ENCODE measurements at regions not wholly inside any gene's neighbourhood (a gene's known extent, or its start where the extent isn't known, plus 50 kb on each side); places are given as distances from the start of the nearest gene placed in this dataset.

DNA sequence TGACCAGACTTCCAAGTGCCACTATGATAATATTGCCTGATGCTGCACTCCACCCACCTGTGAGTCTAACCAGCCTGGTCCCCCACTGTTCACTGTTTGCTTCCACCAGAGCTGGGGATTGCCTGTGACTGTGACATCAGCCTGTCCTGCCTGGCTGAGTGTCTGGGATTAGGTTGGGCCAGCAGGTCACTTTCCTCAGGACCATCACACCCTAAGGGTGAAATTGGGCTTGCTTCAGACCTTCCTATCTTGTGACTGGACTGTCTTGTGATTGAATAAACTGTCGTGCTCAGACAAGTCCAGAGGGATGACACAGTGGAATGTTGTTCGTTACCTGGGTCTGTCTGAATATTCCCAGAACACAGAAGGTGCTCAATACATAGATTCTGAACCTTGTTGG, 87.4 kb upstream of the HK2 start:
- TF ChIP-seq, protein P1, sequence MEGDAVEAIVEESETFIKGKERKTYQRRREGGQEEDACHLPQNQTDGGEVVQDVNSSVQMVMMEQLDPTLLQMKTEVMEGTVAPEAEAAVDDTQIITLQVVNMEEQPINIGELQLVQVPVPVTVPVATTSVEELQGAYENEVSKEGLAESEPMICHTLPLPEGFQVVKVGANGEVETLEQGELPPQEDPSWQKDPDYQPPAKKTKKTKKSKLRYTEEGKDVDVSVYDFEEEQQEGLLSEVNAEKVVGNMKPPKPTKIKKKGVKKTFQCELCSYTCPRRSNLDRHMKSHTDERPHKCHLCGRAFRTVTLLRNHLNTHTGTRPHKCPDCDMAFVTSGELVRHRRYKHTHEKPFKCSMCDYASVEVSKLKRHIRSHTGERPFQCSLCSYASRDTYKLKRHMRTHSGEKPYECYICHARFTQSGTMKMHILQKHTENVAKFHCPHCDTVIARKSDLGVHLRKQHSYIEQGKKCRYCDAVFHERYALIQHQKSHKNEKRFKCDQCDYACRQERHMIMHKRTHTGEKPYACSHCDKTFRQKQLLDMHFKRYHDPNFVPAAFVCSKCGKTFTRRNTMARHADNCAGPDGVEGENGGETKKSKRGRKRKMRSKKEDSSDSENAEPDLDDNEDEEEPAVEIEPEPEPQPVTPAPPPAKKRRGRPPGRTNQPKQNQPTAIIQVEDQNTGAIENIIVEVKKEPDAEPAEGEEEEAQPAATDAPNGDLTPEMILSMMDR (IDR thresholded peaks at IDR 0.05; ENCODE audit: low read depth, low read length): no peak
- DNase-seq (ENCODE audit: extremely low read depth, low read depth): no peak

DNA sequence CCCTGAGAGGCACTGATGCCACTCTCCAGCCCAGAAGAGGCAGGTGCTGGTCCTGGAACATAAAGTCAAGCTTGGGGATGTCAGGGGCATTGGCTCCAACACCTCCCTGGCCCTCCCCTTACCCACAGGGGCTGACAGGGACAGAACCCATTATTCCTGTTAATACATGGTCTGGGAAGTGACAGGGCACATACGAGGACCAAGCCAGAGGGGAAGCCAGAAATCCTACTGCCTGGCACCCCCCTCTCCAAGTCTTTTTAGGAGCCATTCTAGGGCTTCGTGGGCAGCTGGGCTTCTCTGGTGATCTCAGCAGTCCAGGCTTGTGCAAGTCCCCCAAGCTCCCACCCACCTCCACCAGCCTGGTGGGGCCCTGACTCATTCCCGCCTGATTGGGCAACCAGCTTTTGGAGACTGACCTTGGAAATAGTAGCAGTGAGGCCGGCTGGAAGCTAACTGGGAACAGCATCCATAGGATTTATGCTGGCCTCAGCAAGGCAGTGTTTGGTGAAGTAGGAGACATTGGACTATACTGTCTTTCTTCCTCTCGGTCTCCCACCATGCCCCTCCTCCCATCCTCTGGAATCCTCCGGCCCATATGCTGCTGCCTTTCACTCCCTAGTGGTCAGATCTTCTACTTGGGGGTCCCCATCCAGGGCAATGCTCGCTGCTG, 86.4 kb upstream of the HK2 start:
- TF ChIP-seq, protein P1 (IDR thresholded peaks at IDR 0.05; ENCODE audit: low read depth, low read length): no peak; the same call in 1 of the 2 replicates
- peak; percentile 67 for DNase-seq (ENCODE audit: extremely low read depth, low read depth)

DNA sequence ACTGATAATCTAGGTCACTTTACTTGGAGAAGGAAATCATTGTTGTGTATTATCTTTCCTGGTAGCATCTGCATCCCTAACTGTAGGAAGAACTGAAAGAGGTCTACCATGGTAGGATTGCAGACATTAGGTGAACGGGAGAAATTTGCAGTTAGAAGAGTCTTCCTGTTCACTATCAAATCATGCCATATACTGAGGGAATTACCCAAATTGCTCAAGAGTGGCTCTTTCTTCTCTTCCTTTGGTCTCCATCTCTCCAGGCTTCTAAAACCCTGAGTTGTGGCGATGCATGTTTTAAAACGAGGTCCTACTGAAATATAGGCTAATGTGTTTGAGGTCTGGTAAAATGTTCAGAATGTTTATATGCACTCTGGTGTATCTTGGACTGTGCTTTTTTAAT, 85.3 kb upstream of the HK2 start:
- DNase-seq (ENCODE audit: extremely low read depth, low read depth): no peak
- TF ChIP-seq, protein P1 (IDR thresholded peaks at IDR 0.05; ENCODE audit: low read depth, low read length): no peak

DNA sequence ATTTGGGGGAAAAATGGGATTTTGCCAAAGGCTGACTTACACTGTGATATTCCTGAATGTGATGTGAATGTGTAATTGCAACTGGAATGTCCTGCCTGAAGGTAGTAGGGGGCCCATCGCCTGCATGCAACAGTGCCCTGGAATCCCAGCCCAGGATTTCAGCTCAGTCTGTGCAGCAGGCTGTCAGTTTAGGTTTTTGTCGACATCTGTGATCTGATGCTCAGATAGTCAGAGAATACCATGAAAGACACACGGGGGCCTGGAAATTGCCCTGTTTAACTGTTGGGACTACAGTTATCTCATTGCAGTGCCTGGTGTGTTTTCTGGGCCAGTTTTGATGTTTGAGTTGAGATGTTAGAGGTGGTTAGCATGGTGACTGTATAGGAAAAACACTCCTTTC, 84.5 kb upstream of the HK2 start:
- TF ChIP-seq, protein P1 (IDR thresholded peaks at IDR 0.05; ENCODE audit: low read depth, low read length): no peak
- no peak for DNase-seq (ENCODE audit: extremely low read depth, low read depth)

DNA sequence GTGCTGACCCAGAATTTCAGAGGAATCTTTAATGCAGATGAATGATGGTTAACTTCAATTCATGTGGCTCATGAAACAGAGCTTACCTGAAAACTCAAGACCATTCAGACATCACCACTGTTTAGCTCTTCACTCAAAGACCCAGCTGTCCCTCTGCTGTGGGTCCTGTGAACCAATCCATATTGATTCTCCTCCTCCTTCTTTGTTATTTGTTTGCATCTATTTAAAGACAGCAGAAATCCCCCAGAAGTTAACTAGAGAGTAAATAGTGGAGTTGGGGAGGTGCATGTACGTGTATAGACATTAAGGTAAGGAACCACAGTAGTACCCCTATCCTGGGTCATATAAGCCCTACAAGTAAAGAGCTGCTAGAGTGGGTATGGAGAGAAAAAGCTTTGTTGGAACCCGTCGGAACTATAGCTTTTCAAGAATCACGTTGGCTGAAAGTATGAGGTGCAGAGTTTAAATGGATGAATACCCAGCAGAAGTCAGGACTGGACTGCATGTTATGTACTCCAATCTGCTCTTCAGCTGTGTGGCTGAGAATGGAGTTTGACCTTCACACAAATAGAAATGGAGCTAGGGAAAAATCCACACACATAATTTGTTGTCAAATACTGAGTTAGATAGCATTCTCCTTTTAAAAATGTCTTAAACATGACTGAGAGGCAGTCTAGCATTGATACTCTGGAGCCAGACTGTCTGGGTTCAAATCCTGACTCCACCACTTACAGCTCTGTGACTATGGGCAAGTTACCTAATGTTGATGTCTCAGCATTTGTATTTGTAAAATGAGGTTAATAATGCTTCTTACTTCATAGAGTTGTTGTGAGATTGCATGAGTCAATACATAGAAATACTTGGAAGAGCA, 81.7 kb upstream of the HK2 start:
- DNase-seq (ENCODE audit: extremely low read depth, low read depth): no peak
- TF ChIP-seq, protein P1 (IDR thresholded peaks at IDR 0.05; ENCODE audit: low read depth, low read length): no peak

DNA sequence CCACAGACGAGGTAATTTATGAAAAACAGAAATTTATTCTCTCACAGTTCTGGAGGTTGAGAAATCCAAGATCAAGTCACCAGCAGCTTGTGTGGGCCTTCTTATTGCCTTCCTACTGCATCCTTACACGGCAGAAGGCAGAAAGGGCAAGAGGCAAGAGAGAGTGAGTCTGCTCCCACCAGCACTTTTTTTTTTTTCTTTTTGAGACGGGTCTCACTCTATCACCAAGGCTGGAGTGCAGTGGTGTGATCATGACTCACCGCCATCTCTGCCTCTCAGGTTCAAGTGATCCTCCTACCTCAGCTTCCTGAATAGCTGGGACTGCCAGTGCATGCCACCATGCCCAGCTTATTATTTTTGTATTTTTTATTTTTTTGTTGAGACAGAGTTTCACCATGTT, 78.5 kb upstream of the HK2 start:
- no peak for DNase-seq (ENCODE audit: extremely low read depth, low read depth)
- TF ChIP-seq, protein P1 (IDR thresholded peaks at IDR 0.05; ENCODE audit: low read depth, low read length): no peak

DNA sequence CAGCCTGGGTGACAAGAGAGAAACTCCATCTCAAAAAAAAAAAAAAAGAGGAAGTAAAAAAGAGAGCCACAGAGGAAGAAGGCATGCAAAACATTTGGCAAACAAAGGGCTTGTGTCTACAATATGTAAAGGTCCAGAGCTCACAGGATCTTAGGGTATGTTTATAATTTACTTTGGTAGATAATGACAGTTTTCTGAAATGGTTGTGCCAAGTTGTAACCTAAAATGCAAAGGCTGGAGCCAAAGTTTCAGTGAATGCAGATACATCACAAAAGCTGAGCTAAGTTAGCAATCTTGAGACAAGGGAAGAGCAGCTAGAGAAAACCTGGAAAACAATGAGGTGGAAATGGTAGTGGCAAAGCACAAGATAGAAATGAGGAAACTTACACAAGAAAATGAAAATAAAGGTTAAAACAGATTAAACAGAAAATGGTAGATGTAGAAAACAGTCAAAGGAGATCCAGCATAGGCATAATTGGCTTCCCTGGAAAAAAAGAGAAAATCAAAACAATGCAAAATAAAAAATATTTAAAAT, 77.5 kb upstream of the HK2 start:
- no peak for DNase-seq (ENCODE audit: extremely low read depth, low read depth)
- TF ChIP-seq, protein P1 (IDR thresholded peaks at IDR 0.05; ENCODE audit: low read depth, low read length): no peak

Measured in AG09319 (cell line).